ENCODE measurements at regions not wholly inside any gene's neighbourhood (a gene's known extent, or its start where the extent isn't known, plus 50 kb on each side); places are given as distances from the start of the nearest gene placed in this dataset.

DNA sequence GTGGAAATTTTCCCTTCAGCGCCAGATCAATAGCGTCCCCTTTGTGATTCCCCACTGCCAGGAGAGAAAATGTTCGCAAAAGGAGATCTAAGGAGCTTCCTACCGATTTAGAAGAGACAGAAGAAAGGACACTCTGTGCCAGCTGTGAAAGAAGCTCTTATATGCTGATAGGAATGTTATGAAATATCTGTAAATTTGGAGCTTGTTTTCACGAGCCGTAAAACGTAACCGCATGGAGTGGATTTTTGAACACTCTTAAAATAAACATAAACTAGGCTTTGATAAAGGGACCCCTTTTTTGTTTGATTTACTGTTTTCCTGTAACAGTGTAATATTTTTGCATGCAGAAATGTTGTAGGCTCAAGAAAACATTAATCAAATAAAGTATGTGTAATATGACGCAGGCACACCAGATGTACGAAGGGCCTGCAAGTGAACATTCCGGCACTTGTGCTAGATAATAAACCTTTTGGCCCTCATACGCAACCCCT lies 346.8 kb downstream of the ETNK1 start:
- ATAC-seq = no peak
- intact Hi-C loops (cut with DNase I) = loop anchor here in 1 of 2 donors (10.0 kb wide), 1 partner anchor 117 kb away; no protein-coding TSS in a partner anchor

DNA sequence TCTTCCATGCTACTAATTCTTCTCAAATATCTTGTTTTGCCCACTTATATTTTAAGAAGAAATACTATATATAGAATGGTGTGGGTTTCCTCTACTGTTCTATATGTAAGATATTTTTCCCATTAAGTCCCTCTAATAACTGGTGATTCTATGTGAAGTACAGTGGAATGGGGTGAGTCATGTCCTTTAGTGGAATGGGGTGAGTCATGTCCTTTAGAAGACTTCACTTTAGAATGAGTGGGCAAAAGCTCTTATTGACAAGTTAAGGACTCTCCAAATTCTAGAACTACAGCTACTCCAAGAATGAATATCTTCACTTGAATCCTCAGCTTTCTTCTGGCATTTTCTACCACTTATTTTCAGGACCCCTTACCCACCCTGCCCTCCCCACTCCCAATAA lies 349.9 kb downstream of the ETNK1 start:
- no peak for DNase-seq
- intact Hi-C loops (cut with DNase I) = loop anchor here in 1 of 2 donors (10.0 kb wide), 1 partner anchor 120 kb away; no protein-coding TSS in a partner anchor
- ATAC-seq = peak in 1 of 2 donors; percentile 65

More for the DNA sequence above, 346.8 kb downstream of the ETNK1 start:
- no peak for DNase-seq

DNA sequence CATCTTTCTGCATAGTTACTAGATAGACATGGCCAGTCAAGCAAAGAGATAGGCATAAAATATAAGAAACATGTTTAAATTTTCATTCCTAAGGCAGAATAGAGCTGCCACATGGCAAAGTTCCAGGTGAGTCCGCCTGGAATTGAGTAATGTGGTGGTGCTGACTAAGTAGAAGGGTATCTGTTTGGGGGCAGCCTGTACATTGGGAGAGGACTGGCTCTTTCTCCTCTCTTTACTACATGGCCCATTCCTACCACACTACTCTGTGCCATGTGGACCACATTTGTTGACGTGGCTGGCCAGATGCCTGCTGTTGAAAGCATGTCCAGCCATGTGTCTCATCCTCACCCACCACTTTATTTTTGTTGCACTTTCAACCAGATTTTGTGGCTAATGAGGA lies 354.0 kb downstream of the ETNK1 start:
- intact Hi-C loops (cut with DNase I) = loop anchor here in 1 of 2 donors (10.0 kb wide), 1 partner anchor 124 kb away; no protein-coding TSS in a partner anchor
- ATAC-seq (peak; percentile 30 to 63), DNase-seq (no peak)

DNA sequence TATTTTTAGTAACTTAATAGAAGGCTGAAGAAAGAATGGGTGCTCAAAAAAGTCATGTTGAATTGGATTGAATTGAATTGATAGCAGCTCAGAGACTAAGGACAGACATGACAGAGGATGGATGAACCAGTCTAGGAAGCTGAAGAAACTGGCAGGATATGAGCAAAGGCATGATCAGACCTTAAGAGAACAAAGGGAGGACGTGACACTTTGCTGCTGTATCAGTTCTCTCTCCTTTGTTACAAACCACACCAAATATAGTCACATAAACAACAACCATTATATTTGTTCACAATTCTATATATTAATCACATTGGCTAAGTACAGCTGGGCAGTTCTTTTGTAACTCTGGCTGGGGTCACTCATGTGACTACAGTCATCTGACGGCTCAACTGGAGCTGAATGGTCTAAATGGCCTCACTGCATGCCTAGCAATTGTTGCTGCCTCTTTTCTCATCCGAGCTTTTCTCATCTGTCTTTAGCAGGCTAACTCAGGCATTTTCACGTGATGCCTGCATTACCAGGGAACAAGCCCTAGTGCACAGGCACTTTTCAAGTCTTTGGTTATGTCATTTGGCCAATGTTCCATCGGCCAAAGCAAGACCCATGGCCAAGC lies 355.0 kb downstream of the ETNK1 start:
- intact Hi-C loops (cut with DNase I) = loop anchor here in 1 of 2 donors (10.0 kb wide), 1 partner anchor 125 kb away; no protein-coding TSS in a partner anchor
- ATAC-seq = no peak
- no peak for DNase-seq

DNA sequence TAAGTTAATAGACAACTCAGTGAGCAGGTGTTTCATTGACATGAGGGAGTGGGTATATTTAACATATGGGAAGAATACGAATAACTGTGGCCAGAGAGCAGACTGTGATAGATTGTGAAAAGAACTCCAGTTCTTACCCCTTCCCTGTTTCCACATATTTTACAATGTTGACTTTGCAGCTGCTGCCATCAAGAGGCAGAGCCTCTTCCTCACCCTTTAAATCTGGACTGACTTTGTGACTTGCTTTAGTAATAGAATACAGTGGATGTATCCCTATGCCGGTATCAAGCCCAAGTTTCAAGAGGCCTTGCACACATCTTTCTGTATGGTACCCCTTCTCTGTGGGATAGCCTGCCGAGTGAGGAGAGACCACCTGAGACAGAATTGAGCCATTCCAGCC lies 356.7 kb downstream of the ETNK1 start:
- DNase-seq = no peak
- intact Hi-C loops (cut with DNase I) = no loop called here
- ATAC-seq = peak in 1 of 2 donors; percentile 34

DNA sequence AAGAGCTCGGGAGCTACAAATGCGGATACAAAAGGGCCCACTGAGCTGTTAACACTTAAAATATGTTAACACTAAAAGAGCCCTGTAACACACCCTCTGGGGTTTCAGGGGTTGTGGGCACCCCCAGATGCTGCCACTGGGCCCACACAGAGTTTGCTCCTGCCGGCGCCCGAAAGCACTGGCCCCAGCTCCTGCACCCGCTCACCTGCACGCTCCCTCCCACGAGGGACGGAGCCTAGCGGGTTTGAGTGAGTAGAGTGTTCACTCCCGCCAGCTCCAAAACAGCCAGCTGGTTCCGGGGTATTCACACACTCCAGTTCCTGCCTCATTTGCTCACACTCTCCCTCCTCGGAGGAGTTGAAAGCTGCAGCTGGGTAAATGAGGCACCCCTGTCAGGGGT lies 357.7 kb downstream of the ETNK1 start:
- DNase-seq (no peak), ATAC-seq (no peak)
- intact Hi-C loops (cut with DNase I) = no loop called here

DNA sequence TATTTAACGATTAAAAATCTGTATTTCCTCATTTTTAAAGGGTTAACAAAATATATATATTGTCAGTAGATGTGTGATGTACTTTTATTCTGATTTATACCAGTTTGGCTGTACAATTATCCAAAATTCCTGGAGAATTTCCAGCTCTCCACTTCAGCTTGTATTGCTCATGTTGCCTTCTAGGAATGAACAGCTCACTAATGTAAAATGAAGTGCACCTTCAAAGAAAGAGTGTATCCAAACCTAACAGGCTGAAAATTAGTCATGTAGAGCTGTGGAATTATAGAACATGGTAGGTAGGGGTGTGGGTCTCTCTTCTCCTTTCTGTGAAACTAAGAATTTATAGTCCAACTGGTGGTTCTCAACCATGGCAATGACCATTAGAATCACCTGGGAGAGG lies 362.0 kb downstream of the ETNK1 start:
- intact Hi-C loops (cut with DNase I) = no loop called here

DNA sequence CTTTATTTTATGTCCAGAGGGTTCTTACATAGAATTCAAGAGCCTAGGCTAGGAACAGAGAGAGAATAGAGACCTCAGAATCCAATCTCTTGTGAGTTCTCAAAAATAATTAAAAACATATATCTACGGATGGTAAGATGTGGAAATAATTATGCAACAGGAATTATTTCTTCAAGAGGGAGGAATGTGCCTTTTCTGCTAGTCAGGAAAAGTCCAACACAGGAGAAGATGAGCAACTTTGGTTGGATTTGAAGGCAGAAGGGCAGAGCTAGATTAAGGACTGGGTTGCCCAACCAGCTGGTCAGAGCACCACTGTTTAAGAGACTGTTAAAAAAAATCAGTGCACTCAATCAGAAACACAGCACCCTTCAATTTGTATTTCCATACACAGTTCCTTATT lies 365.5 kb downstream of the ETNK1 start:
- no peak for DNase-seq
- ATAC-seq = no peak
- intact Hi-C loops (cut with DNase I) = no loop called here

More for the DNA sequence above, 362.0 kb downstream of the ETNK1 start:
- no peak for DNase-seq
- ATAC-seq = no peak

DNA sequence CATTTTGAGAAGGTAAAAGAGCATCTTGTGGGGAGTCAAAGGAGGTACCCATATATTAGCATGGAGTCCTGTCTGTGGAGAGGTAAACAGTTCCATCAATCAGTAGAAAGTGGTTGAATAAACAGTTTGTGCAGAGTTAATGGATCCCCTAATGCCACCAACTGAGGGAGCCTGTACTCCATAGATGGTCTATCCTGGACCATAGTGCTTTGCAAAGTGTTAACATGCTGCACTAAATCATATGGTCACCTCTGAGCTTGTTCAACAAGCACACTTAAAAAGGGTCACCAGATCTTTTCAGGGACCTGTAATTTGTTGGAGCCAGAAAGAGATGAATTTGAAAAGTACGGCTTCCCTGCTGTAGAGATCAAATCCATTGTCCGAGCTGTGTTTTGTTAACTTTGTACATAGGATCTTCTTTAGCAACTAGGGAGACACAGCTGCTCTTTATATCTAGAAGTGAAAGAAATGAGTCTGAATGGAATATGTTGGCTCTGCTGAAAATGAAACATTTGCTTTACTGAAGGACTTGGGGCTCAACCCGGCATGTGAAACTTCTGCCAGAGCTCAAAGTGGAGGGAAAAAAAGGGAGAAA lies 366.4 kb downstream of the ETNK1 start:
- DNase-seq (no peak), ATAC-seq (no peak)
- intact Hi-C loops (cut with DNase I) = no loop called here

DNA sequence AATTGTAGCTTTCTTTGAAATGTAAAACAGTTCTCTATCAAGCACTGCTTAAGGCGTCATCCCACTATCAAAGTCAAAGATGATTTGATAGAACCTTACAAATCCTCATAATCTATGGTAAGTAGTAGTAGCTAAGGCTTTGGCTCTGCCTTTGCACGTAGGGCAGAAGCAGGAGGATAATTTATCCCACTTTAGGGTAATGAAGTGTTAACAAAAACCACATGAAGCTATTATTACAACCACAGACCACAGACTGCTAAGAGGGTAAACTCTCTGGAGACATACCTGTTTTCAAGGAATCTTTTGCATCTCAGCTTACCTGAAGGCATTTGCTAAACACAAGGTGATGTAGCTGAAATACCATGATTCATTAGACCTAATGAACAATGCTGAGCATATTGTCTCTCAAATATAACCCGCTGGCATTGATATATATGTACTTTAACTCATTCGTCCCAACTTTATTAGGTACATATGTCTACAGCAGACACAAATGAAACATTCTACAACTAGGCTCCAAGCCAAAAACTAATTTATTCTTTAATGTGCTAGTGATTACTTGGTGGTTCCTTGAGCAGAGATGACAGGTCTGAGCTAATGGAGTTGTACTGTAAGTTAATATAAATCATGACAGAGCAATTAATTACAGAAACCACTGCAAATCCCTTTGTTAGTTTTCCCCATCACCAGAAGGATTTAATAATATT lies 368.8 kb downstream of the ETNK1 start:
- DNase-seq (no peak), ATAC-seq (no peak)
- intact Hi-C loops (cut with DNase I) = no loop called here

DNA sequence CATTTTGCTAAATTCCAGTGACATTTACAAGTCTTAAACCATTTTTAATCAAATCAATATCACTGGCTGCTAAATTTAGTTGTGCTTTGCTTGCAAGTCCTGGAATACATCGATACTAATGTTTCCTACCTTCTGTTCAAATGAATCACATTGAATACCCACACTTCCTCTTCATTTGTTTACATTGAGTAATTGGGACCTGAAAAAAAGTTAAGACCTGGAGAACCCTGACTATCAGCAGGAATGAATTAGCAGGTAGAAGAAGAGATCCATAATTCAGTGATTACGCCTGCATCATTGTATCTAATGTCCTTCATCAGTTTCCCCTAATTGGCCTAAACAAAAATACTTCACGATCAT lies 369.3 kb downstream of the ETNK1 start:
- DNase-seq (no peak), ATAC-seq (no peak)
- intact Hi-C loops (cut with DNase I) = no loop called here

DNA sequence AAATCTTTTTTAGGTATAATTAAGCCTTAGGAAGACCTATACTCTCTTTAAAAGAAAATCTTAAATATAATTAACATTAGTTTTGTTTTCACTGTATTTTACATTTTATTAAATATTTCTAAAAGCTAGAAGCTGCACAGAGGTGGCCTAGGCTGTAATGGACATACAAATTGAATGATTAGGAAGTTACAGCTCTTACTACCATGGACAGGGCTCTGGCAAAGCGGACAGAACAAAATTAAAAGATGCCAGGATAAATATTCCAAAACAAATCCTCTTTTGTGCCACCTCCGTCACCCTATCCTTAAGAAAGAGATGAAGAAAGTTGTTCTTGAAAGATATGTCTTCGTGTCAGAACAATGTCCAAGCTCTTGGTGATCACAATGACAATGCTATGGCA lies 376.5 kb downstream of the ETNK1 start:
- DNase-seq = no peak
- intact Hi-C loops (cut with DNase I) = no loop called here
- ATAC-seq = no peak

DNA sequence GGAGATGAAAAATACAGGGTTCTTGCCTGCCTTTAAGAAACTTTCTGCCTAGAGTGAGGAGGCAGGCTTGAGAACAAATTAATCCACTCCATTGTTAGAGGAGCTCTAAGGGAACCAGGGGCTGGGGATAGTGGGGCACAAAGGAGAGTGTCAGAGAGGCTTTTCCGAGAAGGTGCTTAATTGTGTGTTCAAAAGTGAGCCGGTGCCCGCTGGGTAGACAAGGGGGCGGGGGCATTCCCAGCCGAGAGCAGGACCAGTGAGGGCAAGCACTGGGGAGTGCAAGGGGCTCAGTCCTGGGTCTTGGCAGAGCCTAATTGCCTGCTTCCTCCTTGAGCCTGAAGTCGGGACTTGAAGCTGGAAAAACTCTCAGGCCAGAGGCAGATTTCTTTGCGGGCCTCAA lies 377.4 kb downstream of the ETNK1 start:
- intact Hi-C loops (cut with DNase I) = no loop called here
- ATAC-seq (no peak), DNase-seq (no peak)

DNA sequence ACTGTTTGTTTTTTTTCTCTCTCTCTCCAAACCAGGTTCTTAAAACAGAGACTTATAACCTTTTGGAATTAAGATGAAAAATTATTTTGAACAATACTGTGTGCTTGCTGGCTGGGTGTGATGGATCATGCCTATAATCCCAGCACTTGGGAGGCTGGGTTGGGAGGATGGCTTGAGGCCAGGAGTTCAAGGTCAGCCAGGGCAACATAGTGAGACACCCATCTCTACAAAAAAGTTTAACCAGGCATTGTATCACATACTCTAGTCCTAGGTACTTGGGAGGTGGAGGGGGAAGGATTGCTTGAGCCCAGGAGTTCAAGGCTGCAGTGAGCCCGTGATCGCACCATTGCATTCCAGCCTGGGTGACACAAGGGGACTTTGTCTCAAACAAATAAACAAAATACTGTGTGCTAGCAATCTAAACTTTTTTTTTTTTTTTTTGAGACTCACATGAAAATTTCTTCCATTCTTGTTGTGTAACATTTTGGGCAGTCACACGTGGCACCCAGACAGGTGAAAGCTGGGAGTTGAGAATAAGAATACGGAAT lies 379.6 kb downstream of the ETNK1 start:
- ATAC-seq (no peak), DNase-seq (no peak)
- intact Hi-C loops (cut with DNase I) = no loop called here

DNA sequence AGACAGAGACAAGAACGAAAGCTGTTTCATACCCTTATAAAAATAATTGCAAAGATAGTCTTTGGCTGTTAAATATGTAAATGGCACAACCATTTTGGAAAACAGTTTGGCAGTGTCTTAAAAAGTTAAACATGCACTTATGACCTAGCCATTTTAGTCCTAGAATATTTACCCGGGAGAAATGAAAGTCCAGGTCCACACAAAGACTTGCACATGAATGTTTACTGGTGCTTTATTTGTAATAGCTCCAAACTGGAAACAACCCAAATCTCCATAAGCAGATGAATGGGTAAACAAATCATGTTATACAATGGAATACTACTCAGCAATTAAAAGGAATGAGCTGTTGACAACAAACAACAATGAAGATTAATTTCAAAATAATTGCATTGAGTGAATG lies 380.4 kb downstream of the ETNK1 start:
- intact Hi-C loops (cut with DNase I) = no loop called here
- ATAC-seq (no peak), DNase-seq (no peak)

DNA sequence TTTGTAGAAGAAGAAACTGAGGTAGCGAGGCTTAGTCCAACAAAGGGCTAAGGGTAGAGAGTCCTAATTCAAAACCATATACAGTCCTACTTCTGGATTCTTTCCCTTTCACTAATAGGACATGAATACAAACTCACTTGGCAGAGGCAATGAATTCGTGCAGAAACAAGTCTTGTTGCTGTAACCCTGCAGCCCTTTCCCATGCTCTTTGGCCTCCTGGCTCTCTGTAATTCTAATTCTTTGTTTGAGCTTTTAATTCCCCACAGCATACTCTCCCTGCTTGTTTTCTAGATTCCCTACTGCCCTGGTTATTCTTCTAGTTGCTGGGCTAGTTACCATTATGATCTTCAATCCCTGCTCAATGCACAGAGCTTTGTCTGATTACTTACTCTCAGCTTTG lies 381.4 kb downstream of the ETNK1 start:
- ATAC-seq (peak; percentile 16 to 27), DNase-seq (peak; percentile 23)
- intact Hi-C loops (cut with DNase I) = no loop called here

DNA sequence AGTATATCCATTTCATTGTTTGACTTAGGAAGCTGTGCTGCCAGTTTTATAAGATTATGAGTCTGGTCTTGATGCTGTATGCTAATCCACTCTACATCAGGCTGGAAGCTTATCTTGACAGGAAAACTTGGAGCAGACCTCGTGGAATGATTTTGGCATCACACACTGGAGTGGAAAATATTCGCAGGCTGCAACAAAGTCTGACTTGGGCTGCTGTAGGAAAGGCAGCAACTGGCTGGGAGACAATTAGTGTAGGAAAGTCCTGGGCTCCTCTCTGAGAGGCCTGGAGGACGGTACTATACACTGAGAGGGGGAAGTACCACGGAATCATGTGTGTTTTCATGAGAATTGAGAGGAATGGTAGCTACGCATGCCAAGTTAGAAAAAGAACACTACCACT lies 383.7 kb downstream of the ETNK1 start:
- DNase-seq (peak; percentile 23), ATAC-seq (peak; percentile 55 to 75)
- intact Hi-C loops (cut with DNase I) = no loop called here

DNA sequence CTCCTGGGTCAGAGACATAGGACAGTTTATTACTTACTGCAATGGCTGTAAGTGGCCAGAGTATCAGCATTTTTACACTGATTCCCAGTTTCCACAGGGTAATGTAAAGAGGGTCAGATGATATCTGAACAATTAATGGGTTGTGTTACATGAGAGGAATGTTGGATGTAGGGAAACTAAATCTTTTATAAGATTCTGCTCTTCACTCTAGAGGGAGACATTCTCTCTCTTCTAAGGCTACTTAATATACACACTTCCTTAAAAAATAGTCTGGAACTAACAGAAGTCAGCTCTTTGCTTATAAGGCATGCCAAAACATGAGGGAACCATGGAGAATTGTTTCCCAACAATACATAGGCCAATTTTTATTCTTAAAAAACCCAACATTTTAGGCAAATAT lies 389.8 kb downstream of the ETNK1 start:
- intact Hi-C loops (cut with DNase I) = no loop called here
- ATAC-seq (no peak), DNase-seq (no peak)

DNA sequence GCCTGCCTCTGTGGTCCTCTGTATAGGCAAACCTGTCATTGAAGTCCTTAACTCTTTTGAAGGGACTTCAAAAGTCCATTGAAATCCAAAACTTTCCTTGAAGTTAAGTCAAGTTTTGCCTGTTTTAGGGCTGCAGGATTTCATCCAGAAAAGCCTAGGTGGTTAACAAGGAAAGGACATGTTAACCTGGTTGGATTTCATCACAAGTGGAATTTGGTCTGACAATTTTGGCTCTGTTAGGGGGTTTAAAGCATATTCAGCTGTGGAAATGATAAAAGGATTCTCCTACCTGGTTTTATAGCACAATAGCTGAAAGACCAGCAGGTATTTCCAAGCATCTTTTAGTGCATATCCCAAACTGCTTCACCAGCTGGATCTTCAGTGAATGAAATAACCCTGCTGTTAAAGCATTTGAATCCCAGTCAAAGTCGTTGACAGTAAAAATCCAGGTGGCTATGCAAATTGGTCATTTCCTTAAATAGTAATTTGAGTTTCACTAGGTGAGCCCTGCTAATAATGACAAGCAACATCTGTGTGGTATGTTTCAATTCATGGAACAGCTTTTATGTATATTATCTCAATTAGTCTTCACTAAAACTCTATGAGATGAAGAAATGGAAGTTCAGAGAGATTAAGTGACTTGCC lies 400.5 kb downstream of the ETNK1 start:
- intact Hi-C loops (cut with DNase I) = no loop called here
- ATAC-seq = no peak
- DNase-seq = no peak

Measured in left cardiac atrium (tissue), 4 donors.